ENCODE measurements at regions not wholly inside any gene's neighbourhood (a gene's known extent, or its start where the extent isn't known, plus 50 kb on each side); places are given as distances from the start of the nearest gene placed in this dataset.

DNA sequence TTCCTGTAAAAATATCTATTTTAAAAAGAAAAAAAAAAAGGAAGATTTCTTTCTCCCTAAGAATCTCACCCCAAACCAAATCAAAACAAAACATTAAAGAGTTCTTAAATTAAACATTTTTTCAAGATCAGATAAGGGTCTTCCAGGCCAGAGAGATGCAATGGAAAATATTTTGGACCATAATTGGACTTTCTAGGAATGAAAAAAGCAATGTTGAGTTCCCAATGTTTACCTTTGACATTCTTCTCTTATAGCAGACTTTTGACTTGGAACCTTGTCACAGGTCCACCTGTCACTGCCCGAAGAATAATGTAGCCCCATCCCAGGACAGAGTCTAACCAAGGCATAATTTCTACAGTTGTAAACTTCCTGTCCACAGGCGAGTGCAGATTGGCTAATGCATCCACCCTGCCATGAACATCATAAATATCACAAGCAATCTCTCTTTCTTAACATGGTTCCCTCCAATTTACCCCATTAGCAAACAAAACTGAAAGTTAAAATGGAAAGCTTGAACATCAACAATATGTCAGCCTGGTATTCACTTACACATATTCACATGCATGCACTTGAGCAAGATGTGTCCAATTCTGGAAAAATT, 121.7 kb upstream of the ZNF366 start:
- Histone ChIP-seq H3K4me1 (peaks cover 0 to 27% (median 9%) of the 10 kb centered on the region in 4 donors), H3K27me3 (no peaks in the 10 kb centered on the region), H3K9me3 (no peaks in the 10 kb centered on the region), H3K4me3 (no peak overlapping the region), H3K36me3 (no peaks in the 10 kb centered on the region), H3K27ac (no peak overlapping the region)
- intact Hi-C loops (cut with DNase I; ENCODE audit: low total_unique reads) = no loop called here
- TF ChIP-seq EP300 (IDR thresholded peaks at IDR 0.05) = no peak
- TF ChIP-seq POLR2A (IDR thresholded peaks at IDR 0.05) = no peak
- TF ChIP-seq, protein P1, sequence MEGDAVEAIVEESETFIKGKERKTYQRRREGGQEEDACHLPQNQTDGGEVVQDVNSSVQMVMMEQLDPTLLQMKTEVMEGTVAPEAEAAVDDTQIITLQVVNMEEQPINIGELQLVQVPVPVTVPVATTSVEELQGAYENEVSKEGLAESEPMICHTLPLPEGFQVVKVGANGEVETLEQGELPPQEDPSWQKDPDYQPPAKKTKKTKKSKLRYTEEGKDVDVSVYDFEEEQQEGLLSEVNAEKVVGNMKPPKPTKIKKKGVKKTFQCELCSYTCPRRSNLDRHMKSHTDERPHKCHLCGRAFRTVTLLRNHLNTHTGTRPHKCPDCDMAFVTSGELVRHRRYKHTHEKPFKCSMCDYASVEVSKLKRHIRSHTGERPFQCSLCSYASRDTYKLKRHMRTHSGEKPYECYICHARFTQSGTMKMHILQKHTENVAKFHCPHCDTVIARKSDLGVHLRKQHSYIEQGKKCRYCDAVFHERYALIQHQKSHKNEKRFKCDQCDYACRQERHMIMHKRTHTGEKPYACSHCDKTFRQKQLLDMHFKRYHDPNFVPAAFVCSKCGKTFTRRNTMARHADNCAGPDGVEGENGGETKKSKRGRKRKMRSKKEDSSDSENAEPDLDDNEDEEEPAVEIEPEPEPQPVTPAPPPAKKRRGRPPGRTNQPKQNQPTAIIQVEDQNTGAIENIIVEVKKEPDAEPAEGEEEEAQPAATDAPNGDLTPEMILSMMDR (IDR thresholded peaks at IDR 0.05) = no peak
- TF ChIP-seq POLR2AphosphoS5 (IDR thresholded peaks at IDR 0.05) = no peak
- 56 to 80% (median 68%) methylated on average over 2 of the region's 2 CpGs for WGBS, 5 donors
- no peak for DNase-seq

DNA sequence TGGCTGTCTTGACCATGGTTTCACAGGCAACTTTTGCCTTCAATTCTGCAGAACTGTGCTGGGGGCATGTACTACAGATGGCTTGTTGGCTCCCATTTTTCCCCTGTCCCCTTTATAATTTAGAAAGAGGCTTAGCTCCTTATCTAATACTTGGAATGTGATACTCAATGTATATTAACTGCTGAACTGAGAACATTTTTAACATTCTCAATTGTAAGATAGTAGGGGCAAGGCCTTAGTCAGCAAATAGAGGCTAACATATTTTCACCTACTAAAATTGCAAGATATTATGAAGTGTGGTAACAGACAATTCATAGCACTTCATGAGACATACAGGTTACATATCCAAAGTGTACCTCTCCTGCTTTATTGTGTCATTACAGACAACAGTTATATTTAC, 118.1 kb upstream of the ZNF366 start:
- H3K9me3 ChIP-seq = no peaks in the 10 kb centered on the region
- no peak for TF ChIP-seq POLR2AphosphoS5 (IDR thresholded peaks at IDR 0.05)
- TF ChIP-seq EP300 (IDR thresholded peaks at IDR 0.05) = no peak
- no peak for TF ChIP-seq POLR2A (IDR thresholded peaks at IDR 0.05)
- TF ChIP-seq, protein P1 (IDR thresholded peaks at IDR 0.05) = no peak
- H3K27ac ChIP-seq = peak overlapping the region in 1 of 5 donors; percentile 11
- no peak for DNase-seq
- no peaks in the 10 kb centered on the region for H3K27me3 ChIP-seq
- intact Hi-C loops (cut with DNase I; ENCODE audit: low total_unique reads) = no loop called here
- peaks cover 0 to 13% (median 5%) of the 10 kb centered on the region in 4 donors for H3K4me1 ChIP-seq
- no peaks in the 10 kb centered on the region for H3K36me3 ChIP-seq
- H3K4me3 ChIP-seq = no peak overlapping the region

DNA sequence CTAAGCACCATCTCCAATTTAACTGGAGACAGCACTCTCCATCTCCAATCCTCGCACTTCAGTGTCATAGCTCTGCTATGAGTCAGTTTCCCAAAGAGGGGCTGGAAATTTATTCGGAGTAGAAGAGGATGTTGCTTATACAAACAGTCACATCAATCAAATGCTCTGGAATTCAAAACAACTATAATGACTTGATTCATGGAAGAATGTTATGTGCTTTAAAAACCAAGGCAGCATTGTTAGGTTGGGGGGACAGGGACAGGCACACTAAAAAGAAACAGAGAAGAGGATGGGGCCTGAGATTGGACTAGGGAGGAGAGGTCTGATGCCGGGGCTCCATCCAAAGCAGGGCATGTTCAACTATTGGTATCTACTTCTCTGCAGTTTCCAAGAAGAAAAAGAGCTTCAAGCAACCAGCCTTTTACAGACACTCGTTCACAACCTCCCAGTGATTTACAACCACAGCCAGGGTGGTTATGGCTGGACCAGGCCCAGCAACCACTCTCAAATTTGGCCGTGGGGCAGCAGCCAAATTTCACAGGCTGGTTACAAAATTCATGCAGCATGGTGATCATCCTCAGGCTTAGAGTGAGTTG, 117.5 kb upstream of the ZNF366 start:
- WGBS, 5 donors = 52 to 67% (median 62%) methylated on average over 5 of the region's 5 CpGs
- no peak for TF ChIP-seq POLR2A (IDR thresholded peaks at IDR 0.05)
- no peak for TF ChIP-seq POLR2AphosphoS5 (IDR thresholded peaks at IDR 0.05)
- no peak for TF ChIP-seq EP300 (IDR thresholded peaks at IDR 0.05)
- TF ChIP-seq, protein P1 (IDR thresholded peaks at IDR 0.05) = no peak
- Histone ChIP-seq H3K4me3 (no peak overlapping the region), H3K27me3 (no peaks in the 10 kb centered on the region), H3K4me1 (peaks cover 0 to 13% (median 5%) of the 10 kb centered on the region in 4 donors), H3K9me3 (no peaks in the 10 kb centered on the region), H3K36me3 (no peaks in the 10 kb centered on the region), H3K27ac (peak overlapping the region in 2 of 5 donors; percentile 11 to 39)
- no peak for DNase-seq
- intact Hi-C loops (cut with DNase I; ENCODE audit: low total_unique reads) = no loop called here

DNA sequence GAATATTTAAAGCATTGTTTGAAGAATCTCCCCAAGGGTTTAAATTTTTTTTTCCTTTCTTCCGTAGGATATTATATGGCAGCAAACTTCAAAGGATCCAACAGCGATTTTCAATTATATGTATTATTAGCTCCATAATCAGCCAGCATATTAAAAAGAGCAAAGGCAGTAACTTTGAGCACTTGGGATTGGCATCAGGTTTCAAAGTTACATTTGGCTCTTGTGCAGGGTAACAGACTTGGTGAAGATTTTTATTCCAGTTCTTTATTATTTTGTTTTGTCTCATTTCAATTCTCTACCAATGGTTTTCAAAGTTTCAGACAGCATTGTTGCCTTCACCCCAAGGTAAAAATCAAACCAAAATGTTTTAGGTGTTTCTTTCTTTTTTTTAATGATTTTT, 116.7 kb upstream of the ZNF366 start:
- intact Hi-C loops (cut with DNase I; ENCODE audit: low total_unique reads) = no loop called here
- H3K9me3 ChIP-seq = no peaks in the 10 kb centered on the region
- no peaks in the 10 kb centered on the region for H3K27me3 ChIP-seq
- no peak overlapping the region for H3K4me3 ChIP-seq
- H3K27ac ChIP-seq = no peak overlapping the region
- DNase-seq = no peak
- H3K36me3 ChIP-seq = no peaks in the 10 kb centered on the region
- TF ChIP-seq POLR2AphosphoS5 (IDR thresholded peaks at IDR 0.05) (no peak), EP300 (IDR thresholded peaks at IDR 0.05) (no peak), POLR2A (IDR thresholded peaks at IDR 0.05) (no peak)
- TF ChIP-seq, protein P1 (IDR thresholded peaks at IDR 0.05) = no peak
- WGBS, 5 donors = 82 to 92% (median 90%) methylated on average over 2 of the region's 2 CpGs
- peaks cover 0 to 13% (median 5%) of the 10 kb centered on the region in 4 donors for H3K4me1 ChIP-seq
